Erythroblast (primary cell): ENCODE measurements at regions not wholly inside any gene's neighbourhood (a gene's known extent, or its start where the extent isn't known, plus 50 kb on each side); places are given as distances from the start of the nearest gene placed in this dataset.

Experiments
- GATA1 ChIP-seq: IDR thresholded peaks from 2 replicates; pipeline ENCODE4 v1.6.1; 2011; ENCODE audit warnings: low read depth, mild to moderate bottlenecking, control low read depth, low read length, moderate library complexity
- POLR2A ChIP-seq: IDR thresholded peaks from 2 replicates; pipeline ENCODE4 v1.6.1; 2011; ENCODE audit warnings: mild to moderate bottlenecking, low read length

DNA sequence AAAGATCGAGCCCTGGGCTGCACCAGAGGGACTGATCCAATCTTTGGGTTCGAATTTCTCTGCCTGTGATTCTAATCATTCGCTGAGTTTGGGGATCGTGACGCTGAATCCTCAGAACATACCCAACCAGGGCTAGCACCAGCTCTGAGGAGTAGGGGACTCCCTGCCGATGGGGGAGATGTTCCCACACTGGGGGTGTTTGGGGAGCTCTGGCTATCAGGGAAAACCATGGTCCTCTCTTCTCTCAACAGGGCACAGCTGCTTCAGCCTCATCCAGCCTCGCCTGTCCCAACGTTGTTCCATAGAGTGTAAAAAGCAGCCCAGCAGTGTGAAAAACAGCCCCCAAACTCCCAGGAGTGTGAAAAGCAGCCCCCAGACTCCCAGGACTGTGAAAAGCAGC is 136.6 kb downstream of the ANKRD60 start:
- no peak for TF ChIP-seq POLR2A
- no peak for TF ChIP-seq GATA1
